PC-9 (cell line): ENCODE measurements at regions not wholly inside any gene's neighbourhood (a gene's known extent, or its start where the extent isn't known, plus 50 kb on each side); places are given as distances from the start of the nearest gene placed in this dataset.

ENCODE experiments used
- EZH2 ChIP-seq: fragments of 200-600 bp; sonication (generic); IDR thresholded peaks from 2 replicates; pipeline ENCODE4 v1.8.0; 2017; ENCODE audit warnings: antibody characterized with exemption, low read depth
- TF ChIP-seq, protein P1 (sequence below): fragments of 200-600 bp; sonication (generic); conservative IDR thresholded peaks from 2 replicates; pipeline ENCODE4 v1.6.1; 2017; ENCODE audit warnings: mixed run types, antibody characterized with exemption, mild to moderate bottlenecking, moderate library complexity

DNA sequence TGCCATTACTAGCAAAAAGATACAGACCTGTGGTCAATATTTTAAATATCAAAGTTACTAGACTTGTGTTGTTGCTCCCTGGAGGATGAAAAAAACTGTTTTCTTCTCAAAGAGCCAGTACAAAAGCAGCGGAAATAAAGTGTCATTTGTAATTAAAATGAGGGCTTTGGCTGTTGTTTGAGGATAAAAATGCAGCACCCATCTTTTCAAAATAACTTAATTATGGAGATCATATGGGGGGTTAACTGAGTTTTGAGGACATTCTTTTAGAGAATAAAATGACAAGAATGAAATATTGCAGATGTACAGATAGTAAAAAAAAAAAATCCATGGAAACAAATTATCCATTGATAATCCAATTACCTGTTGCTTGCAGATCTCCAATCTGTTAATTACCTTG lies 1484.4 kb downstream of the LRRC4C start:
- TF ChIP-seq, protein P1, sequence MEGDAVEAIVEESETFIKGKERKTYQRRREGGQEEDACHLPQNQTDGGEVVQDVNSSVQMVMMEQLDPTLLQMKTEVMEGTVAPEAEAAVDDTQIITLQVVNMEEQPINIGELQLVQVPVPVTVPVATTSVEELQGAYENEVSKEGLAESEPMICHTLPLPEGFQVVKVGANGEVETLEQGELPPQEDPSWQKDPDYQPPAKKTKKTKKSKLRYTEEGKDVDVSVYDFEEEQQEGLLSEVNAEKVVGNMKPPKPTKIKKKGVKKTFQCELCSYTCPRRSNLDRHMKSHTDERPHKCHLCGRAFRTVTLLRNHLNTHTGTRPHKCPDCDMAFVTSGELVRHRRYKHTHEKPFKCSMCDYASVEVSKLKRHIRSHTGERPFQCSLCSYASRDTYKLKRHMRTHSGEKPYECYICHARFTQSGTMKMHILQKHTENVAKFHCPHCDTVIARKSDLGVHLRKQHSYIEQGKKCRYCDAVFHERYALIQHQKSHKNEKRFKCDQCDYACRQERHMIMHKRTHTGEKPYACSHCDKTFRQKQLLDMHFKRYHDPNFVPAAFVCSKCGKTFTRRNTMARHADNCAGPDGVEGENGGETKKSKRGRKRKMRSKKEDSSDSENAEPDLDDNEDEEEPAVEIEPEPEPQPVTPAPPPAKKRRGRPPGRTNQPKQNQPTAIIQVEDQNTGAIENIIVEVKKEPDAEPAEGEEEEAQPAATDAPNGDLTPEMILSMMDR: no peak
- TF ChIP-seq EZH2: no peak
